GM12878 (cell line): ENCODE measurements at regions not wholly inside any gene's neighbourhood (a gene's known extent, or its start where the extent isn't known, plus 50 kb on each side); places are given as distances from the start of the nearest gene placed in this dataset.

ENCODE experiments used
- ATF2 ChIP-seq: IDR thresholded peaks from 2 replicates; pipeline ENCODE4 v1.6.1; 2012; ENCODE audit warnings: low read length, inconsistent platforms
- BACH1 ChIP-seq: fragments of 450-650 bp; IDR thresholded peaks from 2 replicates; pipeline ENCODE4 v1.6.1; 2017; ENCODE audit warnings: mild to moderate bottlenecking, borderline replicate concordance
- CTCF ChIP-seq, 3 experiments: IDR thresholded peaks in 2 of 3; conservative IDR thresholded peaks in 1 of 3; 2 replicates each; pipeline ENCODE4 v1.5.1; 2011; ENCODE audit warnings: low read depth in 3 of 3, low read length in 3 of 3, mild to moderate bottlenecking in 3 of 3, control low read depth in 2 of 3, moderate library complexity in 2 of 3, inconsistent platforms in 1 of 3, mixed read lengths in 1 of 3; ENCODE audit not compliant: control insufficient read depth in 2 of 3, insufficient read depth in 1 of 3; ENCODE audit errors: extremely low read depth in 1 of 3
- CUX1 ChIP-seq: IDR thresholded peaks from 2 replicates; pipeline ENCODE4 v1.6.1; 2012; ENCODE audit warnings: improper control_type of control experiment, low read depth, low read length; ENCODE audit not compliant: insufficient replicate concordance
- E2F8 ChIP-seq: fragments of 450-650 bp; IDR thresholded peaks from 2 replicates; pipeline ENCODE4 v1.6.1; 2018; ENCODE audit warnings: mild to moderate bottlenecking, low read depth, moderate library complexity; ENCODE audit not compliant: partially characterized antibody
- FOXK2 ChIP-seq: fragments of 450-650 bp; IDR thresholded peaks from 2 replicates; pipeline ENCODE4 v1.6.1; 2017; ENCODE audit warnings: mild to moderate bottlenecking, moderate library complexity
- HSF1 ChIP-seq: fragments of 150-350 bp; IDR thresholded peaks from 2 replicates; pipeline ENCODE4 v1.6.1; 2014; ENCODE audit warnings: mild to moderate bottlenecking, low read depth, low read length
- KAT2A ChIP-seq: conservative IDR thresholded peaks from 2 replicates; pipeline ENCODE4 v1.6.1; 2011; ENCODE audit warnings: low read depth, low read length; ENCODE audit not compliant: control insufficient read depth
- SMAD5 ChIP-seq: IDR thresholded peaks from 2 replicates; pipeline ENCODE4 v1.6.1; 2016; ENCODE audit warnings: antibody characterized with exemption, low read depth
- SMC3 ChIP-seq: IDR thresholded peaks from 2 replicates; pipeline ENCODE4 v1.6.1; 2011; ENCODE audit warnings: low read length, improper control_type of control experiment, borderline replicate concordance
- SP1 ChIP-seq: IDR thresholded peaks from one replicate; pipeline ENCODE4 v1.6.1; 2011; ENCODE audit warnings: low read depth, low read length
- SREBF1 ChIP-seq: IDR thresholded peaks from 2 replicates; pipeline ENCODE4 v1.6.1; 2012; ENCODE audit warnings: mild to moderate bottlenecking, low read length
- SREBF2 ChIP-seq: IDR thresholded peaks from 2 replicates; pipeline ENCODE4 v1.6.1; 2012; ENCODE audit warnings: mild to moderate bottlenecking, low read length
- ZBTB33 ChIP-seq: fragments of 450-650 bp; IDR thresholded peaks from 2 replicates; pipeline ENCODE4 v1.6.1; 2017; ENCODE audit warnings: mild to moderate bottlenecking
- ZNF24 ChIP-seq: fragments of 450-650 bp; IDR thresholded peaks from 2 replicates; pipeline ENCODE4 v1.6.1; 2017; ENCODE audit warnings: antibody characterized with exemption, mild to moderate bottlenecking

GRCh38 chr6:156697225-156697830 is 79.8 kb upstream of the ARID1B start (continued):
- TF ChIP-seq E2F8 (peak; percentile 39), ATF2 (no peak), SP1 (peak; percentile 42), CUX1 (peak; percentile 74), SREBF2 (no peak), CTCF (IDR thresholded peaks at IDR 0.05 in 2 of 3, conservative IDR thresholded peaks at IDR 0.05 in 1 of 3; ENCODE audit: control insufficient read depth in 2 of 3, extremely low read depth in 1 of 3, insufficient read depth in 1 of 3, low read depth in 3 of 3, low read length in 3 of 3) (no peak), SMC3 (peak; percentile 32; the same call in 1 of the 2 replicates), SREBF1 (no peak), BACH1 (no peak), ZNF24 (no peak), HSF1 (no peak), SMAD5 (0 out of 2 replicates have a peak, but pooled peaks have one; percentile 39), FOXK2 (no peak), KAT2A (no peak), ZBTB33 (no peak)
